ENCODE measurements at regions not wholly inside any gene's neighbourhood (a gene's known extent, or its start where the extent isn't known, plus 50 kb on each side); places are given as distances from the start of the nearest gene placed in this dataset.
"Not testable (repeated sequence)": the region's sequence is repeated elsewhere in the genome, so short reads cannot be mapped to it uniquely, and the experiment has no call there.

GRCh38 chr7:142514716-142515115, 234.6 kb upstream of the PRSS1 start:
- TF ChIP-seq CTCF, POLR2A (IDR thresholded peaks at IDR 0.05): not testable (repeated sequence)

Measured in vagina (tissue), 2 donors.